Fibroblast of lung (primary cell): ENCODE measurements at regions not wholly inside any gene's neighbourhood (a gene's known extent, or its start where the extent isn't known, plus 50 kb on each side); places are given as distances from the start of the nearest gene placed in this dataset.

Experiments
- DNase-seq, 2 donors: peaks; one replicate each; pipeline versions ENCODE4 v3.0.0 to v3.0.0-alpha.2; 2010; ENCODE audit warnings: low read depth in 2 of 2
- H2AFZ ChIP-seq: 2 replicates; pipeline ENCODE4 v1.5.1; 2012; ENCODE audit warnings: low read length, control low read depth, inconsistent platforms
- H3K27ac ChIP-seq: 2 replicates; pipeline ENCODE4 v1.5.1; 2011; ENCODE audit warnings: low read length, control low read depth; ENCODE audit not compliant: insufficient read depth
- H3K27me3 ChIP-seq: 2 replicates; pipeline ENCODE4 v1.5.1; 2011; ENCODE audit warnings: mild to moderate bottlenecking, low read length; ENCODE audit not compliant: control insufficient read depth, insufficient read depth
- H3K36me3 ChIP-seq: 2 replicates; pipeline ENCODE4 v1.5.1; 2011; ENCODE audit warnings: low read length; ENCODE audit not compliant: control insufficient read depth, insufficient read depth
- H3K4me1 ChIP-seq: 2 replicates; pipeline ENCODE4 v1.5.1; 2011; ENCODE audit warnings: low read length; ENCODE audit not compliant: control insufficient read depth, insufficient read depth; ENCODE audit errors: extremely low read depth
- H3K4me2 ChIP-seq: 2 replicates; pipeline ENCODE4 v1.5.1; 2011; ENCODE audit warnings: low read length, control low read depth; ENCODE audit not compliant: insufficient read depth; ENCODE audit errors: extremely low read depth
- H3K4me3 ChIP-seq, 4 experiments: fragments of 200-600 bp in 1 of 4; sonication (generic) in 1 of 4; replicated peaks in 1 of 4; 2 replicates each; pipeline ENCODE4 v1.5.1; 2011 to 2016; ENCODE audit warnings: low read length in 4 of 4, low read depth in 3 of 4, mild to moderate bottlenecking in 3 of 4, control low read depth in 2 of 4, inconsistent platforms in 1 of 4, mixed read lengths in 1 of 4; ENCODE audit not compliant: insufficient read depth in 1 of 4; ENCODE audit errors: control extremely low read depth in 1 of 4
- H3K79me2 ChIP-seq: 2 replicates; pipeline ENCODE4 v1.5.1; 2012; ENCODE audit warnings: mild to moderate bottlenecking, low read length, inconsistent platforms; ENCODE audit not compliant: control insufficient read depth, insufficient read depth
- H3K9ac ChIP-seq: 2 replicates; pipeline ENCODE4 v1.5.1; 2011; ENCODE audit warnings: mild to moderate bottlenecking, low read length, control low read depth; ENCODE audit not compliant: insufficient read depth
- H3K9me3 ChIP-seq: 2 replicates; pipeline ENCODE4 v1.5.1; 2012; ENCODE audit warnings: low read depth, low read length; ENCODE audit not compliant: control insufficient read depth, insufficient read depth
- H4K20me1 ChIP-seq: 2 replicates; pipeline ENCODE4 v1.5.1; 2011; ENCODE audit warnings: low read length; ENCODE audit not compliant: control insufficient read depth, insufficient read depth; ENCODE audit errors: extremely low read depth
- CTCF ChIP-seq, 2 donors: IDR thresholded peaks in 1 of 2; conservative IDR thresholded peaks in 1 of 2; 1 replicate in 1 of 2; 2 replicates in 1 of 2; pipeline ENCODE4 v1.5.1; 2011 to 2012; ENCODE audit warnings: low read length in 2 of 2, control low read depth in 1 of 2, inconsistent platforms in 1 of 2, low read depth in 1 of 2, mild to moderate bottlenecking in 1 of 2
- EZH2 ChIP-seq: IDR thresholded peaks from 2 replicates; pipeline ENCODE4 v1.5.1; 2012; ENCODE audit warnings: low read length, control low read depth, mild to moderate bottlenecking; ENCODE audit errors: missing control alignments

GRCh38 chr12:9351136-9351535 lies 142.9 kb upstream of the PZP start:
- no peaks in the 10 kb centered on the region for H3K36me3 ChIP-seq
- no peak overlapping the region for H3K9ac ChIP-seq
- no peaks in the 10 kb centered on the region for H3K9me3 ChIP-seq
- H3K4me2 ChIP-seq: no peak overlapping the region
- H2AFZ ChIP-seq: no peak overlapping the region
- no peaks in the 10 kb centered on the region for H3K27me3 ChIP-seq
- H3K4me1 ChIP-seq: no peaks in the 10 kb centered on the region
- no peaks in the 10 kb centered on the region for H3K79me2 ChIP-seq
- DNase-seq: no peak
- H3K27ac ChIP-seq: no peak overlapping the region
- no peaks in the 10 kb centered on the region for H4K20me1 ChIP-seq
- no peak overlapping the region for H3K4me3 ChIP-seq
- TF ChIP-seq EZH2 (no peak), CTCF (conservative IDR thresholded peaks at IDR 0.05 in 1 of 2, IDR thresholded peaks at IDR 0.05 in 1 of 2; ENCODE audit: low read depth in 1 of 2, low read length in 2 of 2) (no peak)

GRCh38 chr12:9349888-9350885 lies 142.0 kb upstream of the PZP start:
- TF ChIP-seq EZH2 (no peak), CTCF (conservative IDR thresholded peaks at IDR 0.05 in 1 of 2, IDR thresholded peaks at IDR 0.05 in 1 of 2; ENCODE audit: low read depth in 1 of 2, low read length in 2 of 2) (no peak)
- Histone ChIP-seq H3K27ac (no peak overlapping the region), H3K4me1 (no peaks in the 10 kb centered on the region), H3K9ac (no peak overlapping the region), H2AFZ (no peak overlapping the region), H3K27me3 (no peaks in the 10 kb centered on the region), H3K4me2 (no peak overlapping the region), H3K36me3 (no peaks in the 10 kb centered on the region), H3K9me3 (no peaks in the 10 kb centered on the region), H4K20me1 (no peaks in the 10 kb centered on the region), H3K4me3 (no peak overlapping the region), H3K79me2 (no peaks in the 10 kb centered on the region)
- peak in 1 of 2 donors; percentile 32 for DNase-seq

- Histone ChIP-seq H3K4me1 (no peaks in the 10 kb centered on the region), H3K27ac (no peak overlapping the region), H2AFZ (no peak overlapping the region), H3K4me3 (no peak overlapping the region), H3K36me3 (no peaks in the 10 kb centered on the region), H4K20me1 (no peaks in the 10 kb centered on the region), H3K27me3 (no peaks in the 10 kb centered on the region), H3K79me2 (no peaks in the 10 kb centered on the region), H3K9me3 (no peaks in the 10 kb centered on the region), H3K4me2 (no peak overlapping the region), H3K9ac (no peak overlapping the region)
- no peak for DNase-seq
- no peak for TF ChIP-seq CTCF (conservative IDR thresholded peaks at IDR 0.05 in 1 of 2, IDR thresholded peaks at IDR 0.05 in 1 of 2; ENCODE audit: low read depth in 1 of 2, low read length in 2 of 2)
- no peak for TF ChIP-seq EZH2
These were observed 140.8 kb upstream of the PZP start for GRCh38 chr12:9348906-9349518.
